CD4-positive, alpha-beta memory T cell (primary cell): ENCODE measurements at regions not wholly inside any gene's neighbourhood (a gene's known extent, or its start where the extent isn't known, plus 50 kb on each side); places are given as distances from the start of the nearest gene placed in this dataset.
"Not testable (repeated sequence)": the region's sequence is repeated elsewhere in the genome, so short reads cannot be mapped to it uniquely, and the experiment has no call there.

Experiments
- CTCF ChIA-PET: fragments of 350-600 bp; sonication (Branson Sonifier 250); formaldehyde crosslinking; loops from one replicate; lab custom pipeline; 2021; ENCODE audit warnings: inconsistent platforms; ENCODE audit not compliant: partially characterized antibody; lab: Charles Lee
- POLR2A ChIA-PET: fragments of 350-600 bp; sonication (Branson Sonifier 250); formaldehyde crosslinking; loops from one replicate; lab custom pipeline; 2021; ENCODE audit not compliant: partially characterized antibody; lab: Charles Lee
- DNase-seq, 5 donors: peaks; one replicate each; pipeline versions ENCODE4 v3.0.0 to v3.0.0-alpha.2; 2020 to 2022; ENCODE audit warnings: mixed read lengths in 1 of 5
- H3K27ac ChIP-seq: one replicate; pipeline ENCODE4 v1.7.0; 2013; ENCODE audit warnings: low read depth, low read length
- H3K27me3 ChIP-seq: 2 replicates; pipeline ENCODE4 v1.7.0; 2013; ENCODE audit warnings: mild to moderate bottlenecking, low read length, moderate library complexity; ENCODE audit not compliant: insufficient read depth
- H3K36me3 ChIP-seq: 2 replicates; pipeline ENCODE4 v1.7.0; 2013; ENCODE audit warnings: mild to moderate bottlenecking, low read length, moderate library complexity; ENCODE audit not compliant: insufficient read depth
- H3K4me1 ChIP-seq: 2 replicates; pipeline ENCODE4 v1.7.0; 2013; ENCODE audit warnings: mild to moderate bottlenecking, low read length, moderate library complexity; ENCODE audit not compliant: insufficient read depth
- H3K4me3 ChIP-seq, 2 donors: one replicate each; pipeline ENCODE4 v1.7.0; 2013; ENCODE audit warnings: low read length in 2 of 2, mild to moderate bottlenecking in 1 of 2
- H3K9me3 ChIP-seq, 2 donors: one replicate each; pipeline ENCODE4 v1.7.0; 2013; ENCODE audit warnings: low read length in 2 of 2, control low read depth in 1 of 2; ENCODE audit not compliant: control insufficient read depth in 1 of 2
- H3K27ac Mint-ChIP-seq, 7 donors: one replicate each; pipeline ENCODE4 v1.8.0; 2020 to 2021; ENCODE audit warnings: mixed read lengths in 7 of 7, mild to moderate bottlenecking in 6 of 7, inconsistent platforms in 3 of 7, moderate library complexity in 3 of 7
- H3K27me3 Mint-ChIP-seq, 2 donors: one replicate each; pipeline ENCODE4 v1.8.0; 2020 to 2021; ENCODE audit warnings: mixed read lengths in 2 of 2
- H3K36me3 Mint-ChIP-seq, 2 donors: one replicate each; pipeline ENCODE4 v1.8.0; 2020 to 2021; ENCODE audit warnings: mixed read lengths in 2 of 2, inconsistent platforms in 1 of 2, mild to moderate bottlenecking in 1 of 2
- H3K4me1 Mint-ChIP-seq, 4 donors: one replicate each; pipeline ENCODE4 v1.8.0; 2020 to 2021; ENCODE audit warnings: mixed read lengths in 4 of 4, mild to moderate bottlenecking in 1 of 4
- H3K4me3 Mint-ChIP-seq, 8 donors: one replicate each; pipeline ENCODE4 v1.8.0; 2020 to 2021; ENCODE audit warnings: mixed read lengths in 8 of 8, mild to moderate bottlenecking in 7 of 8, moderate library complexity in 6 of 8, inconsistent platforms in 3 of 8
- H3K9me3 Mint-ChIP-seq, 8 donors: one replicate each; pipeline ENCODE4 v1.8.0; 2020 to 2021; ENCODE audit warnings: mixed read lengths in 8 of 8, mild to moderate bottlenecking in 5 of 8, inconsistent platforms in 3 of 8, moderate library complexity in 1 of 8
- intact Hi-C: fragments of 100-400 bp; cut with micrococcal nuclease; formaldehyde crosslinking; loops from one replicate; pipeline ENCODE4 v1.15.1; 2023

GRCh38 chr2:118755384-118755783 lies 92.1 kb downstream of the EN1 start:
- no peaks in the 10 kb centered on the region for H3K4me1 ChIP-seq
- intact Hi-C loops = no loop called here
- ChIA-PET CTCF (no interaction called here), POLR2A (no interaction called here)
- no peak overlapping the region for H3K27ac ChIP-seq
- Mint-ChIP-seq H3K27ac (no peak overlapping the region), H3K36me3 (no peaks in the 10 kb centered on the region), H3K9me3 (peaks cover 0 to 3% (median 0%) of the 10 kb centered on the region in 8 donors), H3K27me3 (peaks cover 2 to 18% of the 10 kb centered on the region in 2 donors), H3K4me3 (no peak overlapping the region), H3K4me1 (no peaks in the 10 kb centered on the region)
- DNase-seq = no peak
- H3K4me3 ChIP-seq = no peak overlapping the region
- H3K36me3 ChIP-seq = no peaks in the 10 kb centered on the region
- H3K9me3 ChIP-seq = no peaks in the 10 kb centered on the region
- H3K27me3 ChIP-seq = no peaks in the 10 kb centered on the region

GRCh38 chr2:118752762-118753429 lies 94.6 kb downstream of the EN1 start:
- CTCF ChIA-PET = no interaction called here

GRCh38 chr2:118750959-118751565 lies 96.4 kb downstream of the EN1 start:
- no peak overlapping the region for H3K27ac Mint-ChIP-seq
- H3K27me3 Mint-ChIP-seq = peaks cover 0 to 10% of the 10 kb centered on the region in 2 donors
- ChIA-PET CTCF (no interaction called here), POLR2A (no interaction called here)
- H3K4me1 Mint-ChIP-seq = no peaks in the 10 kb centered on the region
- no peaks in the 10 kb centered on the region for H3K27me3 ChIP-seq
- H3K27ac ChIP-seq = no peak overlapping the region
- no peaks in the 10 kb centered on the region for H3K4me1 ChIP-seq
- peaks cover 0 to 7% (median 2%) of the 10 kb centered on the region in 8 donors for H3K9me3 Mint-ChIP-seq
- no peak overlapping the region for H3K4me3 Mint-ChIP-seq
- H3K36me3 Mint-ChIP-seq = no peaks in the 10 kb centered on the region
- no peaks in the 10 kb centered on the region for H3K9me3 ChIP-seq
- intact Hi-C loops = no loop called here
- DNase-seq = no peak
- H3K4me3 ChIP-seq = no peak overlapping the region
- no peaks in the 10 kb centered on the region for H3K36me3 ChIP-seq

More at GRCh38 chr2:118752762-118753429, 94.6 kb downstream of the EN1 start:
- Histone ChIP-seq H3K4me3 (no peak overlapping the region), H3K9me3 (no peaks in the 10 kb centered on the region), H3K36me3 (no peaks in the 10 kb centered on the region), H3K27me3 (no peaks in the 10 kb centered on the region), H3K27ac (no peak overlapping the region), H3K4me1 (no peaks in the 10 kb centered on the region)
- Mint-ChIP-seq H3K27me3 (peaks cover 0 to 13% of the 10 kb centered on the region in 2 donors), H3K4me1 (no peaks in the 10 kb centered on the region), H3K36me3 (no peaks in the 10 kb centered on the region), H3K4me3 (no peak overlapping the region), H3K27ac (no peak overlapping the region), H3K9me3 (peaks cover 0 to 3% (median under 1%) of the 10 kb centered on the region in 8 donors)
- intact Hi-C loops = no loop called here
- POLR2A ChIA-PET = no interaction called here
- DNase-seq = no peak

GRCh38 chr2:118748245-118748885 lies 99.1 kb downstream of the EN1 start:
- Mint-ChIP-seq H3K4me1 (no peaks in the 10 kb centered on the region), H3K9me3 (peaks cover 2 to 27% (median 18%) of the 10 kb centered on the region in 8 donors), H3K36me3 (no peaks in the 10 kb centered on the region), H3K27ac (no peak overlapping the region), H3K4me3 (no peak overlapping the region), H3K27me3 (peaks cover 0 to 9% of the 10 kb centered on the region in 2 donors)
- Histone ChIP-seq H3K4me1 (no peaks in the 10 kb centered on the region), H3K9me3 (peaks cover 0 to 4% of the 10 kb centered on the region in 2 donors), H3K36me3 (no peaks in the 10 kb centered on the region), H3K4me3 (no peak overlapping the region), H3K27me3 (no peaks in the 10 kb centered on the region), H3K27ac (no peak overlapping the region)
- ChIA-PET CTCF (no interaction called here), POLR2A (no interaction called here)
- no peak for DNase-seq
- intact Hi-C loops = no loop called here

- Histone ChIP-seq H3K36me3 (no peaks in the 10 kb centered on the region), H3K4me3 (no peak overlapping the region), H3K27ac (no peak overlapping the region), H3K9me3 (peaks cover 0 to 4% of the 10 kb centered on the region in 2 donors), H3K4me1 (no peaks in the 10 kb centered on the region), H3K27me3 (no peaks in the 10 kb centered on the region)
- no peak overlapping the region for H3K4me3 Mint-ChIP-seq
- no peak for DNase-seq
- H3K27me3 Mint-ChIP-seq = peaks cover 0 to 6% of the 10 kb centered on the region in 2 donors
- H3K36me3 Mint-ChIP-seq = no peaks in the 10 kb centered on the region
- intact Hi-C loops = no loop called here
- peaks cover 2 to 27% (median 18%) of the 10 kb centered on the region in 8 donors for H3K9me3 Mint-ChIP-seq
- H3K4me1 Mint-ChIP-seq = no peaks in the 10 kb centered on the region
- ChIA-PET POLR2A (no interaction called here), CTCF (no interaction called here)
- no peak overlapping the region for H3K27ac Mint-ChIP-seq
These were observed 99.8 kb downstream of the EN1 start for GRCh38 chr2:118747637-118748036.

GRCh38 chr2:118747066-118747465 lies 100.4 kb downstream of the EN1 start:
- no peak for DNase-seq
- peaks cover 4 to 5% of the 10 kb centered on the region in 2 donors for H3K27me3 Mint-ChIP-seq
- H3K27ac Mint-ChIP-seq = no peak overlapping the region
- H3K4me1 ChIP-seq = no peaks in the 10 kb centered on the region
- CTCF ChIA-PET = no interaction called here
- H3K27me3 ChIP-seq = no peaks in the 10 kb centered on the region
- H3K4me3 ChIP-seq = no peak overlapping the region
- no peak overlapping the region for H3K4me3 Mint-ChIP-seq
- H3K4me1 Mint-ChIP-seq = no peaks in the 10 kb centered on the region
- H3K9me3 ChIP-seq = peaks cover 0 to 4% of the 10 kb centered on the region in 2 donors
- POLR2A ChIA-PET = no interaction called here
- no peak overlapping the region for H3K27ac ChIP-seq
- intact Hi-C loops = no loop called here
- peaks cover 2 to 25% (median 18%) of the 10 kb centered on the region in 8 donors for H3K9me3 Mint-ChIP-seq
- H3K36me3 Mint-ChIP-seq = no peaks in the 10 kb centered on the region
- no peaks in the 10 kb centered on the region for H3K36me3 ChIP-seq

GRCh38 chr2:118744682-118745181 lies 102.7 kb downstream of the EN1 start:
- not testable (repeated sequence) for H3K4me3 Mint-ChIP-seq, H3K4me1 Mint-ChIP-seq

More at GRCh38 chr2:118744682-118745181, 102.7 kb downstream of the EN1 start:
- H3K27me3 ChIP-seq, H3K36me3 Mint-ChIP-seq, H3K4me1 ChIP-seq, H3K27me3 Mint-ChIP-seq, intact Hi-C loops, POLR2A ChIA-PET, H3K9me3 ChIP-seq, H3K4me3 ChIP-seq, CTCF ChIA-PET, DNase-seq, H3K27ac ChIP-seq, H3K36me3 ChIP-seq: not testable (repeated sequence)
- Mint-ChIP-seq H3K9me3 (peaks cover 2 to 27% (median 18%) of the 10 kb centered on the region in 8 donors), H3K27ac (peak overlapping the region in 1 of 7 donors; percentile 25)
